Mesodermal cell (in vitro differentiated cells): ENCODE measurements at regions not wholly inside any gene's neighbourhood (a gene's known extent, or its start where the extent isn't known, plus 50 kb on each side); places are given as distances from the start of the nearest gene placed in this dataset.

ENCODE experiments used
- H3K27ac ChIP-seq: 2 replicates; pipeline ENCODE4 v1.7.0; 2013; ENCODE audit warnings: mild to moderate bottlenecking, low read depth, low read length, moderate library complexity; ENCODE audit not compliant: severe bottlenecking
- H3K36me3 ChIP-seq: 2 replicates; pipeline ENCODE4 v1.7.1; 2013; ENCODE audit warnings: mild to moderate bottlenecking, low read length, moderate library complexity; ENCODE audit not compliant: control insufficient read depth, insufficient read depth
- H3K4me1 ChIP-seq: one replicate; pipeline ENCODE4 v1.7.1; 2013; ENCODE audit warnings: mild to moderate bottlenecking, low read length; ENCODE audit not compliant: insufficient read depth, control insufficient read depth, poor library complexity, severe bottlenecking
- H3K4me3 ChIP-seq: 2 replicates; pipeline ENCODE4 v1.7.0; 2013; ENCODE audit warnings: low read length, control low read depth, mild to moderate bottlenecking; ENCODE audit not compliant: insufficient read depth, poor library complexity, severe bottlenecking; ENCODE audit errors: extremely low read depth
- H3K9me3 ChIP-seq: 2 replicates; pipeline ENCODE4 v1.7.1; 2013; ENCODE audit warnings: mild to moderate bottlenecking, low read length, moderate library complexity; ENCODE audit not compliant: control insufficient read depth
- WGBS, 2 experiments: methylation state at CpG; one replicate each; pipeline ENCODE4 v1.1.5; 2013; ENCODE audit warnings: missing lambda C conversion rate in 2 of 2; ENCODE audit not compliant: insufficient coverage in 2 of 2; 5-methylcytosine and 5-hydroxymethylcytosine counted together

- Histone ChIP-seq H3K36me3 (no peaks in the 10 kb centered on the region), H3K27ac (peak overlapping the region; percentile 73), H3K9me3 (no peaks in the 10 kb centered on the region), H3K4me3 (no peak overlapping the region), H3K4me1 (peaks cover 21% of the 10 kb centered on the region)
These were observed 359.0 kb upstream of the PTBP2 start for GRCh38 chr1:96362623-96363022.

GRCh38 chr1:96363826-96364225 lies 357.8 kb upstream of the PTBP2 start:
- Histone ChIP-seq H3K27ac (no peak overlapping the region), H3K4me3 (no peak overlapping the region), H3K36me3 (no peaks in the 10 kb centered on the region), H3K4me1 (peaks cover 24% of the 10 kb centered on the region), H3K9me3 (no peaks in the 10 kb centered on the region)
- 92 to 100% methylated on average over 2 of the region's 2 CpGs for WGBS, 2 experiments

- H3K9me3 ChIP-seq = no peaks in the 10 kb centered on the region
- no peak overlapping the region for H3K27ac ChIP-seq
- H3K4me3 ChIP-seq = no peak overlapping the region
- H3K36me3 ChIP-seq = no peaks in the 10 kb centered on the region
- peaks cover 24% of the 10 kb centered on the region for H3K4me1 ChIP-seq
These were observed 357.0 kb upstream of the PTBP2 start for GRCh38 chr1:96364576-96364975.

GRCh38 chr1:96365076-96365475 lies 356.5 kb upstream of the PTBP2 start:
- WGBS, 2 experiments = no CpG with 5 or more reads among the region's 1 CpG
- H3K4me1 ChIP-seq = peaks cover 24% of the 10 kb centered on the region
- H3K36me3 ChIP-seq = no peaks in the 10 kb centered on the region
- no peaks in the 10 kb centered on the region for H3K9me3 ChIP-seq
- H3K27ac ChIP-seq = no peak overlapping the region
- no peak overlapping the region for H3K4me3 ChIP-seq

- H3K27ac ChIP-seq = no peak overlapping the region
- H3K9me3 ChIP-seq = no peaks in the 10 kb centered on the region
- WGBS, 2 experiments = 83 to 100% methylated on average over 1 of the region's 3 CpGs
- H3K36me3 ChIP-seq = no peaks in the 10 kb centered on the region
- no peak overlapping the region for H3K4me3 ChIP-seq
- H3K4me1 ChIP-seq = peaks cover 30% of the 10 kb centered on the region
These were observed 355.8 kb upstream of the PTBP2 start for GRCh38 chr1:96365596-96366390.

- Histone ChIP-seq H3K36me3 (no peaks in the 10 kb centered on the region), H3K4me3 (no peak overlapping the region), H3K4me1 (peaks cover 32% of the 10 kb centered on the region), H3K9me3 (no peaks in the 10 kb centered on the region), H3K27ac (no peak overlapping the region)
- 100% methylated on average over 1 of the region's 2 CpGs; no CpG with 5 or more reads in 1 of the 2 experiments for WGBS, 2 experiments
These were observed 355.1 kb upstream of the PTBP2 start for GRCh38 chr1:96366516-96366915.

GRCh38 chr1:96367791-96368190 lies 353.8 kb upstream of the PTBP2 start:
- Histone ChIP-seq H3K9me3 (no peaks in the 10 kb centered on the region), H3K36me3 (no peaks in the 10 kb centered on the region), H3K27ac (no peak overlapping the region), H3K4me1 (peaks cover 25% of the 10 kb centered on the region), H3K4me3 (no peak overlapping the region)
- no CpG with 5 or more reads among the region's 2 CpGs for WGBS, 2 experiments

GRCh38 chr1:96370757-96371156 lies 350.8 kb upstream of the PTBP2 start:
- no peaks in the 10 kb centered on the region for H3K9me3 ChIP-seq
- no peak overlapping the region for H3K27ac ChIP-seq
- 80% methylated on average over 2 of the region's 5 CpGs; no CpG with 5 or more reads in 1 of the 2 experiments for WGBS, 2 experiments
- no peak overlapping the region for H3K4me3 ChIP-seq
- H3K4me1 ChIP-seq = peaks cover 12% of the 10 kb centered on the region
- H3K36me3 ChIP-seq = no peaks in the 10 kb centered on the region

GRCh38 chr1:96372881-96373280 lies 348.7 kb upstream of the PTBP2 start:
- Histone ChIP-seq H3K27ac (no peak overlapping the region), H3K36me3 (no peaks in the 10 kb centered on the region), H3K4me3 (no peak overlapping the region), H3K9me3 (no peaks in the 10 kb centered on the region), H3K4me1 (peaks cover 8% of the 10 kb centered on the region)
- WGBS, 2 experiments = no CpG with 5 or more reads among the region's 1 CpG

- WGBS, 2 experiments = 100% methylated on average over 1 of the region's 1 CpG; no CpG with 5 or more reads in 1 of the 2 experiments
- no peaks in the 10 kb centered on the region for H3K36me3 ChIP-seq
- H3K4me1 ChIP-seq = peaks cover 8% of the 10 kb centered on the region
- H3K9me3 ChIP-seq = no peaks in the 10 kb centered on the region
- H3K4me3 ChIP-seq = no peak overlapping the region
- H3K27ac ChIP-seq = no peak overlapping the region
These were observed 347.4 kb upstream of the PTBP2 start for GRCh38 chr1:96374076-96374762.

- Histone ChIP-seq H3K9me3 (no peaks in the 10 kb centered on the region), H3K27ac (no peak overlapping the region), H3K4me1 (no peaks in the 10 kb centered on the region), H3K4me3 (no peak overlapping the region), H3K36me3 (no peaks in the 10 kb centered on the region)
- WGBS, 2 experiments = 90 to 100% methylated on average over 1 of the region's 1 CpG
These were observed 344.7 kb upstream of the PTBP2 start for GRCh38 chr1:96376846-96377245.
